Cardiac muscle cell (in vitro differentiated cells and primary cell): ENCODE measurements at regions not wholly inside any gene's neighbourhood (a gene's known extent, or its start where the extent isn't known, plus 50 kb on each side); places are given as distances from the start of the nearest gene placed in this dataset.

Experiments
- DNase-seq, 2 donors: peaks; one replicate each; pipeline versions ENCODE4 v3.0.0 to v3.0.0-alpha.2; 2010 to 2017; ENCODE audit warnings: low read depth in 1 of 2, low spot score in 1 of 2
- H3K27ac ChIP-seq: fragments of 200-600 bp; sonication (generic); 2 replicates; pipeline ENCODE4 v1.5.1; 2016
- H3K27me3 ChIP-seq: fragments of 200-600 bp; sonication (generic); 2 replicates; pipeline ENCODE4 v1.6.0; 2016; ENCODE audit warnings: control low read depth
- H3K36me3 ChIP-seq: fragments of 200-600 bp; sonication (generic); 2 replicates; pipeline ENCODE4 v1.5.1; 2016; ENCODE audit warnings: control low read depth
- H3K4me1 ChIP-seq: fragments of 200-600 bp; sonication (generic); 2 replicates; pipeline ENCODE4 v1.8.1; 2017; ENCODE audit warnings: low read depth, mild to moderate bottlenecking, mixed run types
- H3K4me3 ChIP-seq: fragments of 200-600 bp; sonication (generic); 2 replicates; pipeline ENCODE4 v1.5.1; 2016; ENCODE audit warnings: mild to moderate bottlenecking
- H3K9me3 ChIP-seq: fragments of 200-600 bp; sonication (generic); 2 replicates; pipeline ENCODE4 v1.5.1; 2017; ENCODE audit warnings: low read depth, mild to moderate bottlenecking, control low read depth
- CTCF ChIP-seq: IDR thresholded peaks from 2 replicates; pipeline ENCODE4 v1.5.1; 2012; ENCODE audit warnings: low read depth, mild to moderate bottlenecking, low read length

- Histone ChIP-seq H3K27me3 (no peaks in the 10 kb centered on the region), H3K27ac (no peak overlapping the region), H3K4me1 (peaks cover 6% of the 10 kb centered on the region), H3K9me3 (no peaks in the 10 kb centered on the region), H3K4me3 (no peak overlapping the region), H3K36me3 (no peaks in the 10 kb centered on the region)
- no peak for DNase-seq
- TF ChIP-seq CTCF = no peak
Observed at GRCh38 chr12:119274636-119275065, 59.9 kb upstream of the CCDC60 start.

- peak overlapping the region; percentile 47 for H3K27ac ChIP-seq
- no peak for DNase-seq
- H3K4me3 ChIP-seq = no peak overlapping the region
- H3K9me3 ChIP-seq = no peaks in the 10 kb centered on the region
- H3K27me3 ChIP-seq = no peaks in the 10 kb centered on the region
- no peak for TF ChIP-seq CTCF
- H3K4me1 ChIP-seq = no peaks in the 10 kb centered on the region
- H3K36me3 ChIP-seq = no peaks in the 10 kb centered on the region
Observed at GRCh38 chr12:119283310-119283709, 51.2 kb upstream of the CCDC60 start.
